GM12878 (cell line): ENCODE measurements at regions not wholly inside any gene's neighbourhood (a gene's known extent, or its start where the extent isn't known, plus 50 kb on each side); places are given as distances from the start of the nearest gene placed in this dataset.

Experiments
- ATAC-seq: fragments of 200-7000 bp; cut with Tn5 transposase; 3 replicates; pipeline ENCODE4 v1.9.1; 2020; ENCODE audit warnings: mild to moderate bottlenecking, moderate library complexity
- BruUV-seq: library from RNA; stranded (reverse); fragments of 400-500 nt; replicated peaks from 2 replicates; lab custom pipeline; 2021; lab: Mats Ljungman, UMichigan
- CTCF ChIA-PET: fragments of 300-600 bp; sonication (Branson Sonifier 250); formaldehyde crosslinking; extraction: SDS; loops from one replicate; lab custom pipeline; 2021; ENCODE audit warnings: inconsistent platforms; lab: Yijun Ruan, JAX
- POLR2A ChIA-PET: fragments of 350-600 bp; formaldehyde crosslinking; extraction: SDS; loops from one replicate; lab custom pipeline; 2021; ENCODE audit warnings: inconsistent platforms; lab: Charles Lee
- RAD21 ChIA-PET: fragments of 300-600 bp; sonication (Branson Sonifier 250); formaldehyde crosslinking; loops from one replicate; lab custom pipeline; 2023; ENCODE audit warnings: antibody characterized with exemption; ENCODE audit not compliant: unreplicated experiment; lab: Charles Lee
- SMC1A ChIA-PET: fragments of 300-600 bp; sonication (Branson Sonifier 250); formaldehyde crosslinking; loops from one replicate; lab custom pipeline; 2023; ENCODE audit not compliant: unreplicated experiment, uncharacterized antibody; lab: Charles Lee
- DNase-seq: peaks from one replicate; pipeline ENCODE4 v3.0.0-alpha.2; 2011; ENCODE audit warnings: low read depth, low spot score
- FAIRE-seq: peaks from 3 replicates; lab custom pipeline; 2011; peaks lifted over from hg19 to GRCh38; lab: Jason Lieb, UNC
- H2AFZ ChIP-seq: 2 replicates; pipeline ENCODE4 v1.6.0; 2011; ENCODE audit warnings: low read depth, low read length, control low read depth; ENCODE audit not compliant: control insufficient read depth
- H3K27ac ChIP-seq: 2 replicates; pipeline ENCODE4 v1.5.1; 2011; ENCODE audit warnings: control low read depth; ENCODE audit not compliant: control insufficient read depth, insufficient read depth
- H3K27me3 ChIP-seq, 2 experiments: replicated peaks in 1 of 2; 2 replicates each; pipeline versions ENCODE4 v1.6.0 to v1.6.1; 2011; ENCODE audit warnings: low read length in 1 of 2; ENCODE audit not compliant: control insufficient read depth in 2 of 2, insufficient read depth in 2 of 2
- H3K36me3 ChIP-seq, 2 experiments: 2 replicates each; pipeline ENCODE4 v1.5.1; 2011; ENCODE audit warnings: low read length in 1 of 2; ENCODE audit not compliant: control insufficient read depth in 2 of 2, insufficient read depth in 2 of 2
- H3K4me1 ChIP-seq: 2 replicates; pipeline ENCODE4 v1.6.1; 2011; ENCODE audit warnings: mild to moderate bottlenecking, low read length, moderate library complexity, mixed read lengths; ENCODE audit not compliant: control insufficient read depth, insufficient read depth
- H3K4me2 ChIP-seq: 2 replicates; pipeline ENCODE4 v1.6.0; 2011; ENCODE audit warnings: control low read depth; ENCODE audit not compliant: control insufficient read depth, insufficient read depth
- H3K4me3 ChIP-seq: fragments of 200-600 bp; sonication (generic); 2 replicates; pipeline ENCODE4 v1.5.1; 2016
- H3K79me2 ChIP-seq: 2 replicates; pipeline ENCODE4 v1.6.0; 2011; ENCODE audit warnings: low read length; ENCODE audit not compliant: control insufficient read depth, insufficient read depth
- H3K9ac ChIP-seq: 2 replicates; pipeline ENCODE4 v1.8.0; 2011; ENCODE audit warnings: low read length, control low read depth, mixed read lengths; ENCODE audit not compliant: control insufficient read depth, insufficient read depth
- H3K9me3 ChIP-seq: replicated peaks from 3 replicates; pipeline ENCODE4 v1.5.1; 2011; ENCODE audit warnings: mild to moderate bottlenecking, low read length; ENCODE audit not compliant: control insufficient read depth, insufficient read depth
- H4K20me1 ChIP-seq: 2 replicates; pipeline ENCODE4 v1.6.0; 2011; ENCODE audit not compliant: control insufficient read depth, insufficient read depth
- CBX3 ChIP-seq: fragments of 200-600 bp; sonication (generic); IDR thresholded peaks from 2 replicates; pipeline ENCODE4 v1.6.1; 2016; ENCODE audit warnings: low read depth, borderline replicate concordance
- DPF2 ChIP-seq: fragments of 450-650 bp; IDR thresholded peaks from 2 replicates; pipeline ENCODE4 v1.6.1; 2017; ENCODE audit warnings: mild to moderate bottlenecking
- E2F8 ChIP-seq: fragments of 450-650 bp; IDR thresholded peaks from 2 replicates; pipeline ENCODE4 v1.6.1; 2018; ENCODE audit warnings: mild to moderate bottlenecking, low read depth, moderate library complexity; ENCODE audit not compliant: partially characterized antibody
- IKZF2 ChIP-seq, 2 experiments: fragments of 450-650 bp; IDR thresholded peaks; 2 replicates each; pipeline ENCODE4 v1.6.1; 2017; ENCODE audit warnings: mild to moderate bottlenecking in 2 of 2, moderate library complexity in 2 of 2
- KDM1A ChIP-seq: fragments of 200-600 bp; sonication (generic); IDR thresholded peaks from 2 replicates; pipeline ENCODE4 v1.6.1; 2016; ENCODE audit warnings: borderline replicate concordance
- NR2C2 ChIP-seq: IDR thresholded peaks from 2 replicates; pipeline ENCODE4 v1.6.1; 2011; ENCODE audit warnings: borderline replicate concordance, low read depth; ENCODE audit not compliant: control insufficient read depth, insufficient read length
- POLR2AphosphoS2 ChIP-seq: IDR thresholded peaks from 2 replicates; pipeline ENCODE4 v1.6.1; 2011; ENCODE audit warnings: low read depth, mild to moderate bottlenecking, low read length, improper control_type of control experiment, moderate library complexity
- POLR2AphosphoS5 ChIP-seq: IDR thresholded peaks from 2 replicates; pipeline ENCODE4 v1.6.1; 2011; ENCODE audit warnings: mild to moderate bottlenecking, low read length, inconsistent platforms
- REST ChIP-seq: IDR thresholded peaks from 2 replicates; pipeline ENCODE4 v1.6.1; 2012; ENCODE audit warnings: mild to moderate bottlenecking, low read depth, low read length
- SMAD5 ChIP-seq: IDR thresholded peaks from 2 replicates; pipeline ENCODE4 v1.6.1; 2016; ENCODE audit warnings: antibody characterized with exemption, low read depth
- TARDBP ChIP-seq: IDR thresholded peaks from 2 replicates; pipeline ENCODE4 v1.6.1; 2016; ENCODE audit warnings: borderline replicate concordance
- WGBS: methylation state at CpG from one replicate; pipeline ENCODE4 v1.1.6; 2016; ENCODE audit warnings: low lambda C conversion rate; ENCODE audit not compliant: insufficient replicate concordance, insufficient coverage; ENCODE audit errors: missing lambda C conversion rate; 5-methylcytosine and 5-hydroxymethylcytosine counted together
- in situ Hi-C: fragments of 300-500 bp; cut with MboI; formaldehyde crosslinking; loops from 9 replicates; pipeline ENCODE4 v1.14.3; 2018; ENCODE audit warnings: mixed read lengths
- intact Hi-C: fragments of 100-400 bp; cut with micrococcal nuclease; formaldehyde crosslinking; loops from one replicate; pipeline ENCODE4 v1.14.2; 2022; ENCODE audit not compliant: unreplicated experiment

- no peak overlapping the region for H2AFZ ChIP-seq
- H3K27ac ChIP-seq, result no peak overlapping the region
- BruUV-seq, result no TSS peak
- no peaks in the 10 kb centered on the region for H3K4me1 ChIP-seq
- ChIA-PET CTCF (interaction anchor here (1.7 to 6.7 kb wide), 2 partner anchors 36 to 168 kb away, joined by 3 to 93 read pairs; no protein-coding TSS in a partner anchor), POLR2A (no interaction called here), SMC1A (interaction anchor here (1.2 kb wide), 1 partner anchor 170 kb away, joined by 3 read pairs; no protein-coding TSS in a partner anchor), RAD21 (no interaction called here)
- 60% methylated on average over 12 of the region's 12 CpGs for WGBS
- no peak overlapping the region for H3K4me2 ChIP-seq
- H3K4me3 ChIP-seq, result no peak overlapping the region
- H3K79me2 ChIP-seq, result no peaks in the 10 kb centered on the region
- DNase-seq (no peak), FAIRE-seq (no peak), ATAC-seq (no peak)
- H3K9me3 ChIP-seq, result no peaks in the 10 kb centered on the region
- H4K20me1 ChIP-seq, result no peaks in the 10 kb centered on the region
- in situ Hi-C loops, result no loop called here
- intact Hi-C loops, result no loop called here
- peaks cover 7 to 10% of the 10 kb centered on the region in 2 experiments; a peak in 3 of 4 replicates for H3K27me3 ChIP-seq
- no peaks in the 10 kb centered on the region for H3K36me3 ChIP-seq
- no peak overlapping the region for H3K9ac ChIP-seq
- no peak for TF ChIP-seq KDM1A
- no peak for TF ChIP-seq TARDBP
- TF ChIP-seq POLR2AphosphoS2, result no peak
- TF ChIP-seq NR2C2, result no peak
- no peak for TF ChIP-seq SMAD5
- TF ChIP-seq REST, result no peak
- no peak for TF ChIP-seq POLR2AphosphoS5
- no peak for TF ChIP-seq IKZF2 (IDR thresholded peaks at IDR 0.05)
- TF ChIP-seq E2F8, result no peak
- TF ChIP-seq CBX3, result no peak
- no peak for TF ChIP-seq DPF2
These were observed 60.7 kb upstream of the VRK1 start for GRCh38 chr14:96736439-96736838.
